HG02981 (cell line): ENCODE measurements at regions not wholly inside any gene's neighbourhood (a gene's known extent, or its start where the extent isn't known, plus 50 kb on each side); places are given as distances from the start of the nearest gene placed in this dataset.
A peak's percentile ranks its signal among the peaks of the same experiment; 100 is the strongest.
"Not testable (repeated sequence)": the region's sequence is repeated elsewhere in the genome, so short reads cannot be mapped to it uniquely, and the experiment has no call there.

Source experiments
- ATAC-seq: cut with Tn5 transposase; IDR thresholded peaks from one replicate; pipeline ENCODE4 v1.9.1; 2021; ENCODE audit warnings: mild to moderate bottlenecking, moderate library complexity; ENCODE audit not compliant: unreplicated experiment

DNA sequence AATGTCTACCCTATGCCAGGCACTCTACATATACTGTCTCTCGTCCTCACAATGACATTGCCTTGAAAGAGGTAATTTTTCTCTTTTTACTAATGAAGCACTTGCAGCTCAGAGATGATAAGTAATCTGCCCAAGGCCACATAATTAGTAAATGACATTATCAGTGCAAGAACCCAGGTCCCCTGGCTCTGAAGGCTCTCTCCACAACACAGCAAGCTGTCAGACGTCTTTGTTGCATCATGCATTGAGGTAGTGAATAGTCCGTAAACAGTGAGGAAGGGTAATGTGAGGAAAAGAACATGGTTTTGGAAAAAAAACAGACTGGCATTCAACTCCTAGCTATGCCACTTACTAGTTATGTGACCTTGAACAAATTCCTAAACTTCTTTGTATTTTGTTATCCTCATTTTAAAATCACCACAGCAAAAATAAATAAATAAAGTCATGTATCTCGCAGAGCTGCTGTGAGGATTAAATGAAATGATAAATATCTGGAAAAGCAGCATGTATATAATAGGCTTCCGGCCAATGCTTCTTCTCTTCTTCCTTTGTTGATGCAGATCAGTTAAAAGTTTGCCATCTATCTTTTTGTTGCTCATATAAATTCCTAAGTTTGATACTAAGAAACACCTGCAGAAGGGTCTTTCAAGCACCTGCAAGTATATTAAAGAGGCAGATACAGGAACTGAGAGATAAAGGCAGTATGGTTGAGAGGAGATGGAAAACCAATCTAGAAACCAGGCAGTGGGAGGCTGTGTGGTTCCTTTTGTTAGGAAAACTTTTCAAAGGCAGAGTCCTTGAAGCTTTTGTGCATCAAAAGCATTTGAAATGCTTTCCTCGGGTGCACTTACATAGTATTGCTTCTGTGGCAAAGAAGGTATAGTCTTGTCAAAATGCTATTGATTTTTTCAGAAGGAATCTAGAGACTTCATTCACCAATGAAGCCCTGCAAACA, 82.8 kb downstream of the BTG1 start:
- ATAC-seq: no peak

DNA sequence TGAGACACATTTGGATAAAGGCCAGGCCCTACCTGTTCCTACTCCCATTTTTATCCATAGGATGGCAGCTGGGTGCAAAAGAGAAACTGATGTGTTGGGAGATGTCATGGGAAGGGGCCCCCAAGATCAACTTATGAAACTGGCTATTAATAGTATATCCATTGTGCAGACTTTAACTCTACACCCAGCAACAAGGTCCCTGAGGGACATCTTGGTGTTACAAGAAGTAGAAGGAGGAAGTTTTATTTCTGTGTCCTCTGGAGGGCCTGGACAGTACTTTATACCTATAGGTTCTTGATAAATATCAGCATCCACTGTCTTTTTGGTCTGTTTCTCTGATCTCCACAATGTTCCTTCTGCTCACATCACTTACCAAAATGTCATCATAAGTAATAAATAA, 84.6 kb downstream of the BTG1 start:
- no peak for ATAC-seq

DNA sequence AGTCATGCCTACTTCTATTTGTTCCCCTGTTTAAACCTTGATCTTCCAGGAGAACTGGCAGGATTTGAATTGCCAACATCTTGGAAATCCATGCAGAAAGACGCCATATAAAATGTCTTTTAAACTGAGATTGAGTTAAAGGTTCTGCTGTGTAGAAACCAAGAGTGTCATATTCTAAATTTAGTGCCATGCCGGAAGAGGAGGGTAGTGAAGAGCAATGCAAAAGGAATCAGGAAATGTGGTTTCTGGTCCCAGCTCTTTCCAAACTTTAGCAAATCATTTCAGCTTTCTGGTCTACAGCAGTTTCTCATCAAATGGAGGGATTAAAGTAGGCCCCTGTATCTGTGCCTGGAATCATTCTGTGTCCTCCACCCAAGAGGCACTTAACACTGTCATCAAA, 85.7 kb downstream of the BTG1 start:
- no peak for ATAC-seq

DNA sequence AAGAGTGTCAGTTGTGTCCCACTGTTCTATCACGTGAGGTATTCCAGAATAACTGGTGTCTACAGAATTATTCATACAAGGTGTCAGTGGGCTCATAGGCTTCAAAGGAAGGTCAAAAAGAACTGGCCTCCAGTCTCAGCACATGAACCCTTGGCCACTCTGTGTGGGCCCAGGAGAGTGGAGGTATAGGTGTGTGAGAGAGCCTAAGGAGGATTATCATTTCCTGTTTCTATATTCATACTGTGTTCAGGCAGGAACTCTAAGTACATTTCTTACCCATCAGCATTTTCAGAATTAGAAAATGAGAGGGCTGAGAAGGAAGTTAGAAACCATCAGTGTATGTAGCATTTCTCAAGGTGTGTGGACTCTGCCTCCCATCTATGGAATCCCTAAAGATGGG, 87.0 kb downstream of the BTG1 start:
- no peak for ATAC-seq

DNA sequence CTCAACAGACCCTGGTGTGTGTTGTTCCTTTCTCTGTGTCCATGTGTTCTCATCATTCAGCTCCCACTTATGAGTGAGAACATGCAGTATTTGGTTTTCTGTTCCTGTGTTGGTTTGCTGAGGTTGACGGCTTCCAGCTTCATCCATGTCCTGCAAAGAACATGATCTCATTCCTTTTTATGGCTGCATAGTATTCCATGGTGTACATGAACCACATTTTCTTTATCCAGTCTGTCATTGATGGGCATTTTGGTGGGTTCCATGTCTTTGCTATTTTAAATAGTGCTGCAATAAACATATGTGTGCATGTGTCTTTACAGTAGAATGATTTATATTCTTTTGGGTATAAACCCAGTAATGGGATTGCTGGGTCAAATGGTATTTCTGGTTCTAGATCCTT, 88.9 kb downstream of the BTG1 start:
- not testable (repeated sequence) for ATAC-seq

DNA sequence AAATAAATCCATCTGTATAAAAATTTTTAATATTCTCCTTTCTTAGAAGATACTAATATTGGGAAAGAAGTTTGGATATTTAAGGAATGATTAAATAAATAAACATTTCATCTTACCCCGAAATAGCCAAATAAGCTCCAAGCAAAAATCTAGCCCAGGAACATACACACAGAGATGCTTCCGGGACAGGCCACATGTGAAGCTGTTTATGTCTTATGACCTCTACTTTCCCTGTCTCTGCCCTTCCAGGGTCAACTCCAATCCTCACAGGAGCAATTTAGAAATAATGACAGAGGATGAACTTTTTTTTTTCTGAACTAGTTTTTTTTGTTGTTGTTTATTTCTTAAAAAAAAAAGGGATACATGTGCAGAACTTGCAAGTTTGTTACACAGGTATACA, 89.4 kb downstream of the BTG1 start:
- no peak for ATAC-seq

DNA sequence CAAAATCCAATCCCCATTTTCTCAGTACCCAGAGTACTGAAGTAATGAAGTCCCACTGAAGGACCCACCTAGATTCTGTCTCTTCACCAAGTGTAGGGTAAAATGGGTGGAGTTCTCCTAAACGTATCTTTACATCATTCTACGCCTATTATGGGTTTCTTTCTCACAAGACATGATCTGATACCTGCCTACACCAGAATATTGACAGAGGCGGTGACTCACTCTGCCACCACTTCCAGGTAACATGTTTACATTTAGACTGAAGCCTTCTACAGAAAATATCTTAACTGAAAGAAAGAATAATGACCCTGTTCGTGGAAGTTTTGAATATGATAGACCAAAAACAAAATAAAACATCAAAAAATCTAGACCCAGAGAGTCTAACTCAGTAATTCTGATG, 89.8 kb downstream of the BTG1 start:
- no peak for ATAC-seq

DNA sequence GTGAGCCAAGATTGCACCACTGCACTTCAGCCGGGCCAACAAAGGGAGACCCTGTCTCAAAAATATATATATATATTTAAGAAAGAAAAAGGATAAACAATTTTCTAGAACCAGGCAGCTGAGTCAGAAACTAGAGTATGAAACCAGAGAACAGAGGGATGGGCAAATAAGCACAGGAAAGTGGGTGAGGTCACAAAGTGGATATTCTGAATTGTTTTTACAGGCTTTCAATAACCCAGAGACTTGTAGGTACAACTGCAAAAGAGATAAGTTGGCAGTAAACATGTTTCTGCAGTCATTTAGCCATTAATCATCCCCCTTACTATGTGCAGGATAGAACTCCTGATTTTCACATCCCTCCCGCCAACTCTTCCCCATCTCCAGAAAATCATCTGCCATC, 94.2 kb downstream of the BTG1 start:
- no peak for ATAC-seq

DNA sequence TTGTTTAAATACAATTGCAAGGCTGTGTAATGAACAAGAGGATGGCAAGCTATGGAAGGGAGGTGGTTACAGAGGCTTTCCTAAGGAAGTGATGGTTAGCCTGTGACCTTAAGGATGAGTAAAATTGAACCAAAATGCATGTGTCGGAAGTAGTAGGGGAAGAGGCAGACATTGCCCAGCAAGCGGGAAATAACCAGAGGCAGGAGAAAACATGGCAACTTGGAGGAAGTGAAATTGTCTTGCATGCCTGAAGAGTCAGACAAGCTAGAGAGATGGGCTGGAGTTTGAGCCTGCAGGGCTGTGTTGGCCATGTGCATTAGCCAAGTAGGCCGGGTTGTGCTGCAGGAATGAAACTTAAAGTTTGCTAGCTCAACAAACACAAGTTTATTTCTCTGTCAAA, 96.2 kb downstream of the BTG1 start:
- ATAC-seq: peak; percentile 77

DNA sequence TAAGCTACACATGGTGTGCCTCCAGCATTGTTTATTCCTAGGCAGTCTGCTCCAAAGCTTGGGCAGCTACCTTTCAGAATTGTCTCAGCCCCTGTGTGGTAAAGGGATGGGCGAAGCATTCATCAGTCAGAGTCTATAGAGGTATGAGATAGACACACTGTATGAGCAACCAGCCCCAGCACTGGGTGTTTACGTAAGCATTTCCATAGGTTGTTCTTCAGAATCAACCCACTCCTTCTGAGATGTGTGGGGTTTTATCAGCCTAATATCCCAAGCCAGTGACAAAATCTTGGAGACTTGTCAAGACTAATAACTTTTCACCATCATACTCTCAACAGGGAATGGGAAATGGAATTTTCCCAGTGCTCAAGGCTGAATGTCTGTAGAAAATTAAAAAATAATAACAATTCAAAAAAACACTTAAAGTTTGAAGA, 98.2 kb downstream of the BTG1 start:
- no peak for ATAC-seq

DNA sequence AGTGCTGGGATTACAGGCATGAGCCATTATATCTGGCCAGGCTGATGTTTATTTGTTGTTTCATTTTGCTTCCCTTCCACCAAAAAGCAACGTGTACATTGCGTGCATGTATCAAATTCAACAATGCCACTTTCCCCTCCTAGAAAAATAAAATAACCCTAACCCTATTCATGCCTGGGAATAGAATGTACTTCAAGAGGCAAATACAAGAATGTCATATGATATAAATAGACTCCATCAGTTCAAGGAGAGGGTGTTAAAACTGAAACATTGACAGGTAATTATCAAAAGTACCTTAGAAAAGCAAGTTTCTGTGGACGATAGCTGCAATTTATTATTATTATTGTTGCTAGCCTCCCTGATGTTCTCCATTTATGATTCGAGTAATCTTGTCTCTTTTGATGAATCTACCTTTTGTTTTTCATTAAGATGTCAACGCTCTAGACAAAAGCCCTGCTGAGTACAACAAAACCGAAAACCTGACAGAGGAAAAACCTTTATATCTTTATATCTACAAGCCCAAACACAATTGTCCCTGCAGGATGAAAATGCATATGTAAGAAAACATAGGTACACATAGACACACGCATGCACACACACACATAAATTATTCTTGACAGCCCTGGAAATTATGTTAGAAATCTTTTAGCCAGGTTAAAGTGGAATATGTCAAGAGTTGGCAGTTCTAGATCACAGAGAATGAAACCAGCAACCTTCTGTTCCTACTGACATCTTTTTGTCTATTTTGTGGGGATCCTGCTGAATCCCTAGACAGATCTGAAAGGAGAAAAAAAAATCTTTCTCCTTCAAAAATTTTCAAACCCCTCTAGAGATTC, 98.9 kb downstream of the BTG1 start:
- ATAC-seq: no peak

DNA sequence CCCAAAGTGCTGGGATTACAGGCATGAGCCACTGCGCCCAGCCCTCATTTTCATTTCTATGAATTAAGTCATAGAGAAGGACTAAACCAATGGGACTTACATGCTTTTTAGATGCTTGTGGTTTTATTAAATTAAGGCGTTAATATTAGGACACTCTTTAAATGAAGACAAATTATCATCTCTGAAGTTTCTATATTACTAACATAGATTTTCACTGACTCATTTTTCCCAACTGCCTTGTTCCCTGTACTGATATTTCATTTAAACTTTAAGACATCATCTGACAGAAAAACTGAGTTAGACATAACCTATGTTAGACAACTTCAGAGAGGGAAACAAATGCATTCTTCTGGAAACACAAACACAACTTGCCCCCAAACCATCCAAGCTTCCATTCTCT, 99.8 kb downstream of the BTG1 start:
- no peak for ATAC-seq

DNA sequence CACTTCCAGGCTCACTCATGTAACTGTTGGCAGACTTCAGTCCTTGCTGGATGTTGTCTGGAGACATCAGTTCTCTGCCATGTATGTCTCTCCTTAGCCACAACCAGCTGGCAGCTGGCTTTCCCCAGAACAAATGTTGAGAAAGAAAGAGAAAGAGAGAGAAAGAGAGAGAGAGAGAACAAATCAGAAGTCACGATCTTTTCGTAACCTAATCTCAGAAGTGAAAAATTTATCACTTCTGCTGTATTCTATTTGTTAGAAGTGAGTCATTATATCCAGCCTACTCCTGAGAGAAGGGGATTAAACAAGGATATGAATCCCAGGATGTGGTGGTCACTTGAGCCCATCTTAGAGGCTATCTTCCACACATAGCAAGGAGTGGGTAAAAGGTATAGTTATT, 101.2 kb downstream of the BTG1 start:
- ATAC-seq: no peak

DNA sequence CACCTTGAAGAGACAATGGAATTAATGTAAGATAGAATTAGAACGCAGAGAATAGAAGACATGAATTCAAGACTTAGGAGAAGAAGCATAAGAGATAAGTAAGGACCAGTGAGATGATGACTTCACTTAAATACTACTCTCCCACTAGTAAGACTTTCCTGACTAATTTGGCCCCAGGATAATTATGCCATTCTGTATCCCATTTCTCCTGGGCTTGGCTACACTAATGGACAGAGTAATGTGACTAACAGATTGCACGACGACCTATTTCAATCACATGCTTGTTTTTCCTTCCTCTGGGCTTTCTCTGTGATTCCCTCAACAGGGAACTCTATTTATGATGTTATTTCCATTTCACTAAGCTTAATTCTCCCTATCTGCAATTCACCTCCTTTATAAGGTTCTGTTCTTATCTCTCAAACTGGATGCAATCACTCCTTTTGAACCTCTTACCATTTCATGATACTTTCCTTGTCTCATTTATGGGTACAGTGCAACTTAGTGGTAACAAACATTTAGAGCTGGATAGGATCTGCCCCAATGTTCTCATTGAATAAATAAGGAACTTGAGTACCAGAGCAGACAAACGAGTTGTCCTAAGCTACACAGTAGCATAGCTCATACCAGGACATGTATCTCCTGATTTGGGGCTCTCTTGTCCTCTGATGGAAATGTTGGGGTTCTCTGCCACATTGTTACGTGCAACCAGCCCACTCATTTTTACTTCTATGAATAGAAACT, 102.7 kb downstream of the BTG1 start:
- no peak for ATAC-seq

DNA sequence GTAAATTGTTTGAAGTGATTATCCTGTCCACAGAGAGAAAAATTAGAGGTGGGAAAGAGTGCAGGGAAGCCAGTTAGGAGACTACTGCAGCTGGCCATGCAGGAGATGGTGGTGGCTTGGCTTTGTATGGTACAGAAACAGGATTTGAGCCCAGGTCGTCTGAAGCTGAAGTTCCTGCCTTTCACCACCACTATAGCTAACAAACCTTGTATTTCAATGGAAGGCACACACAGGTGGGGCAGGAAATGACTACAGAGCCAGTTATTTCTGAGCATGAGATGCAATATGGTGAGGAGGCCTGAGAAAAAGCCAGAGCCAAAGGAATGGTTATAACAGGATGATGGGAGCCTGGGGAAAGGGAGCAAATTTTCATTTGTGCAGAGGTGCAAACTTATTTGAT, 103.9 kb downstream of the BTG1 start:
- ATAC-seq: no peak

DNA sequence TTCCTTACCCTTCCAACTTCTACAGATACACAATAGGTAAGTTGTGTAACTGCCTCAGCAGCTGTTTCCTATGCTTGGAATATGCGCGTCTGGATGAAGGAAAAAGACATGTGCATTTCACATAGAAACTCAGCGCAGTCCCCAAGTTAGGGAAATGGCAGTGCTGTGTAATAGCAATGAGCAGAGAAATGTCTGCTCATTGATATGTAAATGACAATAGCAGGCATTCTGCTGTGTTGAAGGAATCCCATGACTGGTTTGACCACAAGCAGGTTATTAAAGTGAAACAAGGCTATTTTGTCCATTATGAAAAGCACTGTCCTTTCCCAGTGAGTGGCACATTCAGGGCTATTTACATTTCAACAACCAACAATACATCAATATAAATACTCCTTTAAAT, 106.6 kb downstream of the BTG1 start:
- no peak for ATAC-seq

DNA sequence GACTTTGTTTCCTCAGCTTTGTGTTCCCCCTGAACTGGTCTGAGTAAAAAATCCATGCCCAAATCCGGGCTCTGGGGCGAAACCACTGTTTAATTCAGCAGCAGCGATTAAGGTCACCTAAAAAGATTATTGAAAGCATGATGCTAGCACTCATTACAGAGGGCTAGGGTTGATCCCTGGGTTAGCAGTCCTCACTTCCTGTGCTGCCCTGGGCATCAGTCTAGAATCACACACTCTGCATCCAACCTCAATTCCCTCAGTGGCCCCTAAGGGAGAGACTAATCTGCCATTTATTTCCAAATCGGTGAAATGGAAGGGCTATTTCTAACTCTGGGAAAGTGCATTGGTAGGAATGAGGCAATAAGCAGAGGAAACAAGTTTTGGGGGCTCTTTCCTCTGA, 107.2 kb downstream of the BTG1 start:
- no peak for ATAC-seq

DNA sequence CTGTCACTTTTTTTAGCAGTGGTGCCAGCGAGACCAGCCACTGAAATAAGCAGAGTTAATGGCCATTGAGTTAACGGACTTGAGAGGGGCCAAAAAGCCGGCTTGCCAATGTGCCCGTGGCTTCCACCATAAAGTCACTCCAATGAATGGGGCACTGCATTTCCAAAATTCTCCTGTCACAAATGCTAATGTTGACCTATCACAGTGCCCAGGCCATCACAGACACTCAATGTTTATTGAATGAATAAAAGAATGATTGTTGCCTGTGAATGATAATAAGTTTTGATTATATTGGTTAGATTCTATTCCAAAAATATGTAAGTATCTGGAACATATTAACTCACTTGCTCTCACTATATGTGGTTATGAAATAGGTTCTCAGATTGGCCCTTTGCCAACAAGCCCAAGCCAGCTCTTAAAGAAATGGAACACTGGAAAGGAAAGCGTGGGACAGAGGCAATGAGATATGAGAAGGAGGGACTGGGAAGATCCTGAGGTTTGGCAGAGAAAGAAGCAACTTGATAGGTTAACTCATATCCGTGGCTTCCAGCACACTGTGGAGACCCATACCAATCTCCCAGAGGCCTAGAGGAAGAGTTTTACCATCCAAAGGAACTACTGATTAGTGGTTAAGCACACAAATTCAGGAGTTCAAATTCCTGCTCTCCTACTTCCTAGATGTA, 108.7 kb downstream of the BTG1 start:
- no peak for ATAC-seq

DNA sequence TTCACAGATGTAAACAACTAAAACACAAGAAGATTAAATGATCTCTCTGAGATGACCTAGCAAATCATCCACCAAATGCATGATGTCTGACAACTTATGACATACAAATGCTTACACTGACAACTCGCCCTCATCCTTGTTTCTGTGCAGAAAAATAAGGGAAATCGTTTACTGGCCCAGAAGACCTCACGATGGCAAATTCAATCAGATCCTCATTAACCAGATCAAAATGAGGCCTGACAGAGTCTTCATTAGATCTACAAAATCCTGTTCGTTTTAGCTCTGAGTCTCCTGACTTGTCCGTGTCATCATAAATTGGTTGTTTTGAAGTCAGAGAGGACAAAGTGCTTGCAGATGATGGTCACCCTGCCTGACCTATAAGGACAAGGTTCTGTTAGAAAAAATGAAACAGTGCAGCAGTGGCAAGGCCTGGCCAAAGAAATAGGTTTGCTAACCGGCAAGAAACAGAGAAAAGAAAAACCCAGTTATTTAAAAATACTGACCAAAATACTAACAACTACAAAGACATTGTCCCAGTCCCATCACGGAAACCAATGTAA, 109.5 kb downstream of the BTG1 start:
- no peak for ATAC-seq

DNA sequence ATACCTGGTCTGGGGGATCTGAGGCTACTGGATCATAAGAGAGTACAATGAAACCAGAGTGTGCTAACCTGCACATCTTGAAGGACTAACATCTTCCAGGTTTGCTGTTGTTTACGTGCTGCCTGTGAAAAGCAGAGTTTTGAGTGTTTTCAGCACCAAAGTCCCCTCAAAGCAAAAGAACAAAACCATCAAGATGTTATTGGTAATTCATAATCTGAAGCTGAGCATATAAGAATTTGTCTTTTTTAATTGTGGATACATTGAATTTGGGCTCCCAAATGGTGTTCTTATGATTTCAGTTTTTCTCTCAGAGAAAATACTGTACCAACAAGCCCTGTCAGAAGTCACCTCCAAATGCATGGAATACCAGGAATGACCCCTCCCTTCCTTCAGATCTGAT, 110.2 kb downstream of the BTG1 start:
- ATAC-seq: no peak
